Cardiac fibroblast (primary cell): ENCODE measurements at regions not wholly inside any gene's neighbourhood (a gene's known extent, or its start where the extent isn't known, plus 50 kb on each side); places are given as distances from the start of the nearest gene placed in this dataset.

Source experiments
- DNase-seq, 2 donors: peaks; one replicate each; pipeline versions ENCODE4 v3.0.0 to v3.0.0-alpha.2; 2010; ENCODE audit warnings: low read depth in 2 of 2
- H3K4me3 ChIP-seq, 2 donors: replicated peaks in 1 of 2; 1 replicate in 1 of 2; 2 replicates in 1 of 2; pipeline ENCODE4 v1.5.1; 2011; ENCODE audit warnings: low read depth in 2 of 2, low read length in 2 of 2, mild to moderate bottlenecking in 2 of 2, moderate library complexity in 1 of 2
- TF ChIP-seq, protein P1 (sequence below): IDR thresholded peaks from one replicate; pipeline ENCODE4 v1.5.1; 2011; ENCODE audit warnings: low read depth, mild to moderate bottlenecking, low read length, inconsistent platforms

- TF ChIP-seq, protein P1, sequence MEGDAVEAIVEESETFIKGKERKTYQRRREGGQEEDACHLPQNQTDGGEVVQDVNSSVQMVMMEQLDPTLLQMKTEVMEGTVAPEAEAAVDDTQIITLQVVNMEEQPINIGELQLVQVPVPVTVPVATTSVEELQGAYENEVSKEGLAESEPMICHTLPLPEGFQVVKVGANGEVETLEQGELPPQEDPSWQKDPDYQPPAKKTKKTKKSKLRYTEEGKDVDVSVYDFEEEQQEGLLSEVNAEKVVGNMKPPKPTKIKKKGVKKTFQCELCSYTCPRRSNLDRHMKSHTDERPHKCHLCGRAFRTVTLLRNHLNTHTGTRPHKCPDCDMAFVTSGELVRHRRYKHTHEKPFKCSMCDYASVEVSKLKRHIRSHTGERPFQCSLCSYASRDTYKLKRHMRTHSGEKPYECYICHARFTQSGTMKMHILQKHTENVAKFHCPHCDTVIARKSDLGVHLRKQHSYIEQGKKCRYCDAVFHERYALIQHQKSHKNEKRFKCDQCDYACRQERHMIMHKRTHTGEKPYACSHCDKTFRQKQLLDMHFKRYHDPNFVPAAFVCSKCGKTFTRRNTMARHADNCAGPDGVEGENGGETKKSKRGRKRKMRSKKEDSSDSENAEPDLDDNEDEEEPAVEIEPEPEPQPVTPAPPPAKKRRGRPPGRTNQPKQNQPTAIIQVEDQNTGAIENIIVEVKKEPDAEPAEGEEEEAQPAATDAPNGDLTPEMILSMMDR: no peak
- no peak overlapping the region for H3K4me3 ChIP-seq
- no peak for DNase-seq
Measured at GRCh38 chr5:91535499-91535898, 152.4 kb upstream of the ARRDC3 start.

DNA sequence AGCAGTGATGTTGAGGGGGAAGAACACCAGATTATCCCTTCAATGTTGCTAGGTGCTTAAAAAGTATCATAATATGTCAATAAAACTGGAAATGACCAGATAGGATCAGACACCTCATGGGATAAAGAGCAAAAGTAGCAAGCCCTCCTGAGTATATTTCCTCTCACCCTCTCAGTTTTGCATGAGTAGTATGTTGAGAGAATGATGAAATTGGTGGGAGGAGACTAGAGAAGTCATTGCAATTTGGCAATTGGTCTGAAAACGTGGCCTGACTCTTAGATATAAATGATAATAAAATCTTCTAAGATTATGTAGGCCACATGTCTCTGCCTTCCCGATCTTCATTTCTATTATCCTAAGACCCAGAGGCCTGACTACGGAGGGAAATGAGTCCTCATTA, 151.2 kb upstream of the ARRDC3 start:
- TF ChIP-seq, protein P1: no peak
- H3K4me3 ChIP-seq: no peak overlapping the region
- DNase-seq: peak in 1 of 2 donors; percentile 1

- no peak overlapping the region for H3K4me3 ChIP-seq
- DNase-seq: no peak
- TF ChIP-seq, protein P1: no peak
Measured at GRCh38 chr5:91532779-91533178, 149.7 kb upstream of the ARRDC3 start.

DNA sequence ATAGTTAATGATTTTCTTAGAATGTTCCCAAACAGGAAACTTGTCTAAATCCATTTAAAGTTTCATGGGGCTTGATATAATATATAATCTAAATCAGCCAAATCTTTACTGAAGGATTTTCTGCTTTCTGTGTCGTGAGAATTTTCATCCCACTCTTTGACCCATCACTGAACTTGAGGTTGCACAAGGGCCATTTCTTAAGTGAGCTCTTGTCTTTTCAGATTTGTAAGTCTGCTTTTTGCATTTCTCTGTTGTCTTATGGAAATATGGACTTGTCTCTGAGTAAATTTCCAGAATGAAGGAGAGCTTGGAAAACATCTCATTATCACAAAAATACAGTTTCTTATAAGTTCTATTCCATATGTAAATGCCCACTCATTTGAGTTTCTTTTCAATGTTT, 149.2 kb upstream of the ARRDC3 start:
- H3K4me3 ChIP-seq: no peak overlapping the region
- no peak for DNase-seq
- TF ChIP-seq, protein P1: no peak

DNA sequence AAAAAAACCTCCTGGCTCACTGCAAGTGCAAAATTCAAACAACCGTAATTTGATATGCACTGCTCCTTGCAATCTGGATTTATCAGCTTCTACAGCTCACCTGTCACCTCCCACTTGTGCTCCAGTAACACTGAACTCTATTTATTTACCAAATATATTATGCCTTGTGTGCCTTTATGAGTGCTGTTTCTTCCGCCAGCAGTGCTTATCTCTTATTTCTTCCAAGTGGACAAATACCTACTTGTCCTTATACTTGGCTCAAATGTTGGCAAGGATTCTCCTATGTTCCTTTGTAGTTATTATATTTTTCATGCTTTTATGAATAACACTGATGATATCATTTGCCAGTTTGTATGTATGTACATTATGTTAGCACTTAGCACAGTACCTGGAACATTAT, 145.7 kb upstream of the ARRDC3 start:
- TF ChIP-seq, protein P1: no peak
- DNase-seq: no peak
- H3K4me3 ChIP-seq: no peak overlapping the region

- TF ChIP-seq, protein P1: no peak
- no peak overlapping the region for H3K4me3 ChIP-seq
- DNase-seq: no peak
Measured at GRCh38 chr5:91521785-91522184, 138.7 kb upstream of the ARRDC3 start.

DNA sequence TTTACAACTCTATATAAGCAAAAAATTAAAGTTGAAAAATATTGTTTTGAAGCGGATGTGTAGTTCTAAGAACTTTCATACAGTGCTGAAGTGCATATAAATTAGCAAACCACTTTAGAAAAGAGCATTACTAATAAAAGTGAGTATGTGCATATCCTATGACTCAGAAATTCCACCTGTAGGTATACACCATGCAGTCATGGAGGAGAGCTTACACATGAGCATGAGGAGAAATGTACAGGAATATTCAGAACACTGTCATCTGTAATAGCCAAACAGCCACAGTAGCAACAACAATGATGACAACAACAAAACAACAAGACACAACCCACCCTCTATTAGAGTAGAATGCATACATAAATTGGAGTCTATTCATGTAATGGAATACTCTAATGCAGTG, 138.2 kb upstream of the ARRDC3 start:
- TF ChIP-seq, protein P1: no peak
- no peak for DNase-seq
- no peak overlapping the region for H3K4me3 ChIP-seq
